Heart right ventricle (tissue), 16 donors: ENCODE measurements at regions not wholly inside any gene's neighbourhood (a gene's known extent, or its start where the extent isn't known, plus 50 kb on each side); places are given as distances from the start of the nearest gene placed in this dataset.
A peak's percentile ranks its signal among the peaks of the same experiment; 100 is the strongest.

ENCODE experiments used
- ATAC-seq, 8 donors: fragments of 200-7000 bp; cut with Tn5 transposase; one replicate each; pipeline ENCODE4 v1.9.1; 2020; ENCODE audit warnings: mild to moderate bottlenecking in 8 of 8, moderate library complexity in 8 of 8, moderate number of reproducible peaks in 1 of 8
- DNase-seq, 2 donors: peaks; one replicate each; pipeline ENCODE4 v3.0.0-alpha.2; 2020
- H3K27ac ChIP-seq, 10 donors: fragments of 200-600 bp; sonication (generic) in 2 of 10; one replicate each; pipeline versions ENCODE4 v1.5.0 to v1.8.0; 2020 to 2022; ENCODE audit warnings: mild to moderate bottlenecking in 3 of 10
- H3K27me3 ChIP-seq, 7 donors: fragments of 200-600 bp; one replicate each; pipeline ENCODE4 v1.8.0; 2021 to 2022; ENCODE audit warnings: mild to moderate bottlenecking in 2 of 7
- H3K36me3 ChIP-seq, 9 donors: fragments of 200-600 bp; sonication (generic) in 1 of 9; one replicate each; pipeline versions ENCODE4 v1.5.0 to v1.8.0; 2020 to 2022; ENCODE audit warnings: mild to moderate bottlenecking in 2 of 9
- H3K4me1 ChIP-seq, 9 donors: fragments of 200-600 bp; sonication (generic) in 1 of 9; one replicate each; pipeline versions ENCODE4 v1.5.0 to v1.8.0; 2020 to 2022; ENCODE audit warnings: mild to moderate bottlenecking in 4 of 9
- H3K4me3 ChIP-seq, 10 donors: fragments of 200-600 bp; sonication (generic) in 2 of 10; one replicate each; pipeline versions ENCODE4 v1.5.0 to v1.8.0; 2020 to 2022; ENCODE audit warnings: mild to moderate bottlenecking in 7 of 10, moderate library complexity in 2 of 10
- H3K9me3 ChIP-seq, 11 donors: fragments of 200-600 bp in 10 of 11; sonication (generic) in 2 of 11; one replicate each; pipeline versions ENCODE4 v1.5.0 to v1.8.0; 2013 to 2022; ENCODE audit warnings: mild to moderate bottlenecking in 2 of 11, control low read depth in 1 of 11, moderate library complexity in 1 of 11
- CTCF ChIP-seq, 9 donors: fragments of 200-600 bp; sonication (generic) in 2 of 9; IDR thresholded peaks; one replicate each; pipeline versions ENCODE4 v1.5.0 to v1.8.0; 2021 to 2022; ENCODE audit warnings: antibody characterized with exemption in 9 of 9, mild to moderate bottlenecking in 5 of 9, moderate library complexity in 1 of 9
- WGBS, 2 donors: extraction: QIAGEN DNeasy Blood & Tissue Kit; methylation state at CpG; one replicate each; pipeline ENCODE4 v1.1.7; 2013; ENCODE audit warnings: inconsistent platforms in 1 of 2; 5-methylcytosine and 5-hydroxymethylcytosine counted together
- intact Hi-C, 10 donors: fragments of 100-400 bp; cut with DNase I; formaldehyde crosslinking; loops; one replicate each; pipeline versions ENCODE4 v1.11.1 to v1.14.2; 2022
- donor health status: Arrhythmogenic right ventricular cardiomyopathy.
- donor health status: ischemic (EF 13 %, LVEDD 7.1; RV severe dilation, severe dysfunction).
- donor health status: healthy with polysubstance abuse.
- donor health status: DM: no; HTN: yes; CAD: no.
- donor health status: DM: no; HTN: no; CAD: no.
- donor health status: ischemic (EF 25% LVEDD 6.9; RV normal size, moderate dysfunction).
- donor health status: ischemic (EF 25% LVEDD 5.7; RV mildly dilated, moderate dysfunction).
- donor health status: healthy.
- donor health status: DM: yes; HTN: yes; CAD: no.
- donor health status: Ischemic cardiomyopathy.
- donor health status: ischemic (EF 35%, LVEDD 5.7; RV mildly dilated, moderate dysfunction).
- donor health status: nonischemic (EF 11% LVEDD 7.7; RV severe dilation, severe dysfunction).
- donor health status: DM: yes; HTN: yes; CAD: no.
- donor health status: PGD.
- donor health status: ischemic (EF 29% LVEDD 5.4; RV normal size, mild dysfunction).
- donor health status: nonischemic (EF 23%, LVEDD 6.1; RV moderate dilation, normal function).

GRCh38 chr5:101174981-101175380 lies 271.9 kb upstream of the ST8SIA4 start:
- Histone ChIP-seq H3K27me3 (no peaks in the 10 kb centered on the region), H3K4me3 (no peak overlapping the region), H3K4me1 (no peaks in the 10 kb centered on the region), H3K9me3 (peaks cover 0 to 15% (median 0%) of the 10 kb centered on the region in 11 donors), H3K36me3 (no peaks in the 10 kb centered on the region), H3K27ac (no peak overlapping the region)
- ATAC-seq: no peak
- TF ChIP-seq CTCF (IDR thresholded peaks at IDR 0.05): no peak
- 81 to 85% methylated on average over 1 of the region's 1 CpG for WGBS, 2 donors
- intact Hi-C loops: no loop called here
- no peak for DNase-seq

- intact Hi-C loops: no loop called here
- Histone ChIP-seq H3K36me3 (no peaks in the 10 kb centered on the region), H3K27me3 (no peaks in the 10 kb centered on the region), H3K9me3 (peaks cover 0 to 7% (median 0%) of the 10 kb centered on the region in 11 donors), H3K27ac (no peak overlapping the region), H3K4me1 (peaks cover 0 to 13% (median 0%) of the 10 kb centered on the region in 9 donors), H3K4me3 (no peak overlapping the region)
- ATAC-seq (no peak), DNase-seq (no peak)
- 85 to 86% methylated on average over 4 of the region's 4 CpGs for WGBS, 2 donors
- TF ChIP-seq CTCF (IDR thresholded peaks at IDR 0.05): no peak
These were observed 260.0 kb upstream of the ST8SIA4 start for GRCh38 chr5:101163088-101163487.

- no peak for TF ChIP-seq CTCF (IDR thresholded peaks at IDR 0.05)
- peak overlapping the region in 2 of 10 donors; percentile 10 to 34 for H3K27ac ChIP-seq
- H3K4me3 ChIP-seq: no peak overlapping the region
- no peaks in the 10 kb centered on the region for H3K27me3 ChIP-seq
- ATAC-seq (peak in 3 of 8 donors; percentile 16 to 44 (median 43)), DNase-seq (no peak)
- no peaks in the 10 kb centered on the region for H3K36me3 ChIP-seq
- H3K4me1 ChIP-seq: peaks cover 0 to 13% (median 0%) of the 10 kb centered on the region in 9 donors
- 38 to 51% methylated on average over 1 of the region's 1 CpG for WGBS, 2 donors
- peaks cover 0 to 6% (median 0%) of the 10 kb centered on the region in 11 donors for H3K9me3 ChIP-seq
- intact Hi-C loops: no loop called here
These were observed 256.9 kb upstream of the ST8SIA4 start for GRCh38 chr5:101160002-101160401.

- intact Hi-C loops: no loop called here
- Histone ChIP-seq H3K4me3 (no peak overlapping the region), H3K27ac (no peak overlapping the region), H3K4me1 (peaks cover 0 to 13% (median 0%) of the 10 kb centered on the region in 9 donors), H3K9me3 (peaks cover 0 to 3% (median 0%) of the 10 kb centered on the region in 11 donors), H3K36me3 (no peaks in the 10 kb centered on the region), H3K27me3 (no peaks in the 10 kb centered on the region)
- 62 to 68% methylated on average over 2 of the region's 2 CpGs for WGBS, 2 donors
- no peak for ATAC-seq
- TF ChIP-seq CTCF (IDR thresholded peaks at IDR 0.05): no peak
- no peak for DNase-seq
These were observed 255.9 kb upstream of the ST8SIA4 start for GRCh38 chr5:101159006-101159405.
